ENCODE measurements at regions not wholly inside any gene's neighbourhood (a gene's known extent, or its start where the extent isn't known, plus 50 kb on each side); places are given as distances from the start of the nearest gene placed in this dataset.
A peak's percentile ranks its signal among the peaks of the same experiment; 100 is the strongest.

DNA sequence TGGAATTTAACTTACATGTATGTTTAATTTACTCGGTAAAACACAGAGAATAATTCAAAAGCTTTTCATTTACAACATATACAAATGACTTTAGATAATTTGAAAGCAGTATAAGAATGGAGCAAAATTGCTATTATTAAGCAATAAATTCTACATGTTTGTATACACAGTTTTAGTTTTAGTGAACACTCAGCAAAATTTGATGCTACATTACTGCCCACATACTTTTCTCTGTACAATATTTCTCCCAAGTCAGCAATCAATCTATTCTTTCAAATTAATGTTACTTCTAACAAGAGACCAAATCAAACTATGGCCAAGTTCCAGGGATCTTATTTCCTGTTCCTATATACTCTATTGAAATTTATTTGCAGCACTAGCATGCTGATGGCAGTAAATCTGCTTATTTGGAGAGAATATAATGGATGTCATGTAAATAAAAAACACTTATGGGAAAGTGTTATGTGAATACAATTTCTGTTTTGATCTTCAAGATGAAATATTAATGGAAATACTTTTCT lies 82.6 kb upstream of the BRINP3 start:
- Histone ChIP-seq H3K9me3 (replicated peaks; ENCODE audit: control insufficient read depth, insufficient read depth, low read depth, low read length) (no peaks in the 10 kb centered on the region), H3K36me3 (ENCODE audit: control insufficient read depth, insufficient read depth, low read length) (no peaks in the 10 kb centered on the region), H3K9me1 (ENCODE audit: control insufficient read depth, insufficient read depth, low read length) (no peaks in the 10 kb centered on the region), H3K4me1 (replicated peaks in 1 of 2; ENCODE audit: control insufficient read depth in 2 of 2, insufficient read depth in 2 of 2, low read length in 2 of 2) (no peaks in the 10 kb centered on the region), H3K9ac (ENCODE audit: insufficient read depth in 1 of 2, low read depth in 2 of 2, low read length in 2 of 2) (no peak overlapping the region), H4K20me1 (replicated peaks; ENCODE audit: control insufficient read depth, insufficient read depth, low read length) (no peaks in the 10 kb centered on the region), H3K4me3 (no peak overlapping the region), H2AFZ (ENCODE audit: low read depth, low read length) (no peak overlapping the region), H3K27ac (ENCODE audit: extremely low read depth, low read depth, low read length) (no peak overlapping the region), H3K4me2 (ENCODE audit: insufficient read depth, low read length) (no peak overlapping the region), H3K79me2 (ENCODE audit: control insufficient read depth, insufficient read depth, low read length) (no peaks in the 10 kb centered on the region), H3K27me3 (ENCODE audit: control insufficient read depth in 2 of 2, insufficient read depth in 2 of 2, low read length in 2 of 2) (no peaks in the 10 kb centered on the region)
- TF ChIP-seq FOXK1 (CRISPR knock-in tag; IDR thresholded peaks at IDR 0.05; ENCODE audit: borderline replicate concordance) (no peak), MCM5 (IDR thresholded peaks at IDR 0.05; ENCODE audit: low read depth) (no peak), ZNF316 (IDR thresholded peaks at IDR 0.05) (peak; percentile 50), BRD9 (IDR thresholded peaks at IDR 0.05; ENCODE audit: low read depth, partially characterized antibody) (no peak), SRSF1 (IDR thresholded peaks at IDR 0.05; ENCODE audit: low read depth, low read length) (no peak), MXI1 (IDR thresholded peaks at IDR 0.05; ENCODE audit: low read depth, low read length) (no peak)
- 0% methylated on average over 1 of the region's 1 CpG for WGBS (ENCODE audit: insufficient coverage, low coverage, missing lambda C conversion rate)
- intact Hi-C loops (cut with micrococcal nuclease), result no loop called here
- in situ Hi-C loops (cut with MboI), result no loop called here
- BruUV-seq (replicated peaks), result no TSS peak
- ChIA-PET CTCF (ENCODE audit: low intra/inter-chr PET ratio) (no interaction called here), POLR2A (no interaction called here)
- no peak for ATAC-seq
- DNase-seq (ENCODE audit: extremely low read depth in 1 of 4, low spot score in 3 of 4), result no peak
- no peak for FAIRE-seq

DNA sequence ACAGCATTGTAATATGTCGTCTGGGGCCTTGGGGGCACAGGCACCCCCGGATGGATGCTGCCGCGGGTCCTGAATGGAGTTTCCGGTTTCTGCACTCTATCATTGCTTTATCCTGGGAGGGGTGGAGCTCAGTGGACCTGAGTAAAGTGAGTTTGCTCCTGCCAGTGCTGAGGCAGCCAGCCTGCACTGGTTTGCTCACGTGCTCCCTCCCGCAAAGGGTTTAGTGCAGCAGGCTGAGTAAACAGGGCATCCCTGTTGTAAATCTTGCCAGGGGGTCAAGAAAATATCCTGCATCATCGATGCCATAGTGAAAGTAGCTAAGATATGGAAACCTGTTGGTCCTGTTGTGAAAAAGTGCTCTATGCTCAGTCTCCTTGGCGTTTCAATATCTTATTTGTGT lies 85.6 kb upstream of the BRINP3 start:
- Histone ChIP-seq H4K20me1 (replicated peaks; ENCODE audit: control insufficient read depth, insufficient read depth, low read length) (no peaks in the 10 kb centered on the region), H3K9ac (ENCODE audit: insufficient read depth in 1 of 2, low read depth in 2 of 2, low read length in 2 of 2) (no peak overlapping the region), H3K4me2 (ENCODE audit: insufficient read depth, low read length) (no peak overlapping the region), H3K36me3 (ENCODE audit: control insufficient read depth, insufficient read depth, low read length) (no peaks in the 10 kb centered on the region), H3K27me3 (ENCODE audit: control insufficient read depth in 2 of 2, insufficient read depth in 2 of 2, low read length in 2 of 2) (no peaks in the 10 kb centered on the region), H3K79me2 (ENCODE audit: control insufficient read depth, insufficient read depth, low read length) (no peaks in the 10 kb centered on the region), H3K9me1 (ENCODE audit: control insufficient read depth, insufficient read depth, low read length) (no peaks in the 10 kb centered on the region), H3K4me1 (replicated peaks in 1 of 2; ENCODE audit: control insufficient read depth in 2 of 2, insufficient read depth in 2 of 2, low read length in 2 of 2) (no peaks in the 10 kb centered on the region), H3K4me3 (no peak overlapping the region), H2AFZ (ENCODE audit: low read depth, low read length) (no peak overlapping the region), H3K27ac (ENCODE audit: extremely low read depth, low read depth, low read length) (no peak overlapping the region), H3K9me3 (replicated peaks; ENCODE audit: control insufficient read depth, insufficient read depth, low read depth, low read length) (no peaks in the 10 kb centered on the region)
- BruUV-seq (replicated peaks), result no TSS peak
- intact Hi-C loops (cut with micrococcal nuclease) (no loop called here), in situ Hi-C loops (cut with MboI) (no loop called here)
- ATAC-seq (no peak), DNase-seq (ENCODE audit: extremely low read depth in 1 of 4, low spot score in 3 of 4) (no peak), FAIRE-seq (no peak)
- TF ChIP-seq, protein P1, sequence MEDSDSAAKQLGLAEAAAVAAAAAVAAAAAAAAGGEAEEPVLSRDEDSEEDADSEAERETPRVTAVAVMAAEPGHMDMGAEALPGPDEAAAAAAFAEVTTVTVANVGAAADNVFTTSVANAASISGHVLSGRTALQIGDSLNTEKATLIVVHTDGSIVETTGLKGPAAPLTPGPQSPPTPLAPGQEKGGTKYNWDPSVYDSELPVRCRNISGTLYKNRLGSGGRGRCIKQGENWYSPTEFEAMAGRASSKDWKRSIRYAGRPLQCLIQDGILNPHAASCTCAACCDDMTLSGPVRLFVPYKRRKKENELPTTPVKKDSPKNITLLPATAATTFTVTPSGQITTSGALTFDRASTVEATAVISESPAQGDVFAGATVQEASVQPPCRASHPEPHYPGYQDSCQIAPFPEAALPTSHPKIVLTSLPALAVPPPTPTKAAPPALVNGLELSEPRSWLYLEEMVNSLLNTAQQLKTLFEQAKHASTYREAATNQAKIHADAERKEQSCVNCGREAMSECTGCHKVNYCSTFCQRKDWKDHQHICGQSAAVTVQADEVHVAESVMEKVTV (CRISPR knock-in tag; IDR thresholded peaks at IDR 0.05), result no peak
- TF ChIP-seq PHB (CRISPR knock-in tag; IDR thresholded peaks at IDR 0.05), result no peak
- no peak for TF ChIP-seq BRF1 (IDR thresholded peaks at IDR 0.05; ENCODE audit: borderline replicate concordance, extremely low read depth, insufficient read length)
- TF ChIP-seq ZNF561 (CRISPR knock-in tag; conservative IDR thresholded peaks at IDR 0.05), result no peak
- TF ChIP-seq MXI1 (IDR thresholded peaks at IDR 0.05; ENCODE audit: low read depth, low read length), result no peak
- TF ChIP-seq ZSCAN32 (CRISPR knock-in tag; IDR thresholded peaks at IDR 0.05), result no peak
- CTCF ChIA-PET (ENCODE audit: low intra/inter-chr PET ratio), result no interaction called here
- WGBS (ENCODE audit: insufficient coverage, low coverage, missing lambda C conversion rate), result 0% methylated on average over 9 of the region's 9 CpGs
- POLR2A ChIA-PET, result no interaction called here
